Esophagus muscularis mucosa (tissue), 4 donors: ENCODE measurements at regions not wholly inside any gene's neighbourhood (a gene's known extent, or its start where the extent isn't known, plus 50 kb on each side); places are given as distances from the start of the nearest gene placed in this dataset.
"Not testable (repeated sequence)": the region's sequence is repeated elsewhere in the genome, so short reads cannot be mapped to it uniquely, and the experiment has no call there.

Source experiments
- DNase-seq: peaks from one replicate; pipeline ENCODE4 v3.0.0-alpha.2; 2017; ENCODE audit errors: extremely low spot score
- H3K27ac ChIP-seq, 4 donors: fragments of 200-600 bp; sonication (generic); replicated peaks in 1 of 4; 1 replicate in 3 of 4; 2 replicates in 1 of 4; pipeline ENCODE4 v1.5.1; 2016 to 2019; ENCODE audit warnings: mild to moderate bottlenecking in 1 of 4
- H3K27me3 ChIP-seq, 4 donors: fragments of 200-600 bp; sonication (generic); one replicate each; pipeline versions ENCODE4 v1.5.1 to v1.6.0; 2016 to 2019
- H3K36me3 ChIP-seq, 4 donors: fragments of 200-600 bp; sonication (generic); one replicate each; pipeline ENCODE4 v1.5.1; 2016 to 2019
- H3K4me1 ChIP-seq, 4 donors: fragments of 200-600 bp; sonication (generic); one replicate each; pipeline ENCODE4 v1.5.1; 2016 to 2019
- H3K4me3 ChIP-seq, 4 donors: fragments of 200-600 bp; sonication (generic); 1 replicate in 2 of 4; 2 replicates in 2 of 4; pipeline ENCODE4 v1.5.1; 2016 to 2019; ENCODE audit warnings: mild to moderate bottlenecking in 4 of 4, moderate library complexity in 1 of 4
- H3K9me3 ChIP-seq, 4 donors: fragments of 200-600 bp; sonication (generic); 1 replicate in 3 of 4; 2 replicates in 1 of 4; pipeline ENCODE4 v1.5.1; 2016 to 2019
- CTCF ChIP-seq, 3 experiments: fragments of 200-600 bp in 2 of 3; fragments of 450-650 bp in 1 of 3; sonication (generic) in 2 of 3; IDR thresholded peaks; one replicate each; pipeline ENCODE4 v1.5.1; 2017 to 2019; ENCODE audit warnings: antibody characterized with exemption in 3 of 3, mild to moderate bottlenecking in 2 of 3, moderate library complexity in 1 of 3
- EP300 ChIP-seq: sonication (generic); formaldehyde crosslinking; IDR thresholded peaks from one replicate; pipeline ENCODE4 v1.6.1; 2017; ENCODE audit warnings: antibody characterized with exemption
- POLR2A ChIP-seq: fragments of 450-650 bp; IDR thresholded peaks from one replicate; pipeline ENCODE4 v1.6.1; 2017; ENCODE audit warnings: antibody characterized with exemption, moderate library complexity, mild to moderate bottlenecking, low read depth
- POLR2AphosphoS5 ChIP-seq, 2 donors: sonication (generic); formaldehyde crosslinking; IDR thresholded peaks; one replicate each; pipeline ENCODE4 v1.6.1; 2017; ENCODE audit warnings: antibody characterized with exemption in 2 of 2
- WGBS: methylation state at CpG from one replicate; pipeline ENCODE4 v1.1.5; 2018; 5-methylcytosine and 5-hydroxymethylcytosine counted together
- intact Hi-C: fragments of 100-400 bp; cut with DNase I; formaldehyde crosslinking; loops from one replicate; pipeline ENCODE4 v1.15.1; 2023

GRCh38 chr3:185995352-185995751, 57.5 kb upstream of the TRA2B start:
- Histone ChIP-seq H3K27me3 (no peaks in the 10 kb centered on the region), H3K27ac (no peak overlapping the region), H3K9me3 (no peaks in the 10 kb centered on the region), H3K4me1 (peaks cover 0 to 18% (median 12%) of the 10 kb centered on the region in 4 donors), H3K4me3 (no peak overlapping the region), H3K36me3 (no peaks in the 10 kb centered on the region)
- TF ChIP-seq EP300 (no peak), POLR2A (no peak), POLR2AphosphoS5 (IDR thresholded peaks at IDR 0.05) (no peak), CTCF (IDR thresholded peaks at IDR 0.05) (no peak)
- 84% methylated on average over 3 of the region's 3 CpGs for WGBS
- no peak for DNase-seq
- intact Hi-C loops = no loop called here

- Histone ChIP-seq H3K4me3 (no peak overlapping the region), H3K36me3 (no peaks in the 10 kb centered on the region), H3K9me3 (no peaks in the 10 kb centered on the region), H3K27ac (no peak overlapping the region), H3K4me1 (peaks cover 0 to 18% (median 12%) of the 10 kb centered on the region in 4 donors), H3K27me3 (no peaks in the 10 kb centered on the region)
- intact Hi-C loops = no loop called here
- 52% methylated on average over 9 of the region's 9 CpGs for WGBS
- TF ChIP-seq POLR2AphosphoS5 (IDR thresholded peaks at IDR 0.05) (no peak), POLR2A (no peak), CTCF (IDR thresholded peaks at IDR 0.05) (no peak), EP300 (no peak)
- no peak for DNase-seq
Observed at GRCh38 chr3:185992831-185993374, 55.1 kb upstream of the TRA2B start.

GRCh38 chr3:185990995-185991394, 53.2 kb upstream of the TRA2B start:
- intact Hi-C loops, H3K36me3 ChIP-seq, H3K27ac ChIP-seq, H3K27me3 ChIP-seq, DNase-seq, H3K4me3 ChIP-seq, H3K9me3 ChIP-seq: not testable (repeated sequence)
- WGBS = 94% methylated on average over 4 of the region's 4 CpGs
- peaks cover 0 to 18% (median 12%) of the 10 kb centered on the region in 4 donors for H3K4me1 ChIP-seq

- DNase-seq = no peak
- Histone ChIP-seq H3K27ac (no peak overlapping the region), H3K27me3 (no peaks in the 10 kb centered on the region), H3K9me3 (no peaks in the 10 kb centered on the region), H3K4me1 (peaks cover 0 to 13% (median 8%) of the 10 kb centered on the region in 4 donors), H3K4me3 (no peak overlapping the region), H3K36me3 (no peaks in the 10 kb centered on the region)
- TF ChIP-seq CTCF (IDR thresholded peaks at IDR 0.05) = no peak
- TF ChIP-seq POLR2A = no peak
- TF ChIP-seq EP300 = no peak
- TF ChIP-seq POLR2AphosphoS5 (IDR thresholded peaks at IDR 0.05) = no peak
- intact Hi-C loops = loop anchor here (10.0 kb wide), 1 partner anchor 255 kb away; no protein-coding TSS in a partner anchor
- 91% methylated on average over 3 of the region's 3 CpGs for WGBS
Observed at GRCh38 chr3:185989511-185989910, 51.7 kb upstream of the TRA2B start.

DNA sequence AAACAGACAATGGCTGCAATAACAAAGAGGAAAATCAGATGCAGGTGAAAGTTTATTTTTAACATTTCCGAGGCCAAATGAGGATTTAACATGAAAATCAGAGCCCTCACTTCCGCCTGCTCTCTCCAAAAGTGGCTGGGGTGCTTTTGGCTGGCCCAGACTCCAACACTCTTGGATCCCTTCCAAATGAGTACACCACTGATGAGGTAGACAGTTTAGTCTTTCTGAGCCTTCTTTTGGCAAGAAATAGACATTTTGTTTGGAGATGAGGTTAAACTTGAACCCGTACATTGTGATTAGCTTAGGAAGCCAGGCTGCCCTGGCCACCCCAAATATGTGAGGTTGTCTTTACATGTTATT, 51.0 kb upstream of the TRA2B start:
- H3K4me3 ChIP-seq = no peak overlapping the region
- no peaks in the 10 kb centered on the region for H3K9me3 ChIP-seq
- TF ChIP-seq EP300 (no peak), POLR2A (no peak), CTCF (IDR thresholded peaks at IDR 0.05) (no peak), POLR2AphosphoS5 (IDR thresholded peaks at IDR 0.05) (no peak)
- no peak for DNase-seq
- no peak overlapping the region for H3K27ac ChIP-seq
- peaks cover 1 to 16% (median 12%) of the 10 kb centered on the region in 4 donors for H3K4me1 ChIP-seq
- intact Hi-C loops = loop anchor here (10.0 kb wide), 1 partner anchor 256 kb away; no protein-coding TSS in a partner anchor
- no peaks in the 10 kb centered on the region for H3K36me3 ChIP-seq
- WGBS = 55% methylated on average over 3 of the region's 3 CpGs
- H3K27me3 ChIP-seq = peaks cover 0 to 3% (median 0%) of the 10 kb centered on the region in 4 donors
